T-helper 17 cell (primary cell): ENCODE measurements at regions not wholly inside any gene's neighbourhood (a gene's known extent, or its start where the extent isn't known, plus 50 kb on each side); places are given as distances from the start of the nearest gene placed in this dataset.
"Not testable (repeated sequence)": the region's sequence is repeated elsewhere in the genome, so short reads cannot be mapped to it uniquely, and the experiment has no call there.

Source experiments
- ATAC-seq: fragments of 150-1000 bp; cut with Tn5 transposase; 2 replicates; pipeline ENCODE4 v1.10.0; 2021; ENCODE audit warnings: mild to moderate bottlenecking, moderate library complexity
- DNase-seq, 3 donors: peaks; one replicate each; pipeline versions ENCODE4 v3.0.0 to v3.0.0-alpha.2; 2020 to 2021
- H3K9me3 ChIP-seq: one replicate; pipeline ENCODE4 v1.7.0; 2013; ENCODE audit warnings: low read length, mild to moderate bottlenecking; ENCODE audit not compliant: control insufficient read depth, poor library complexity, severe bottlenecking
- H3K27ac Mint-ChIP-seq: one replicate; pipeline ENCODE4 v1.8.0; 2022; ENCODE audit warnings: mild to moderate bottlenecking, moderate library complexity, mixed read lengths
- H3K27me3 Mint-ChIP-seq: one replicate; pipeline ENCODE4 v1.8.0; 2022; ENCODE audit warnings: mixed read lengths
- H3K36me3 Mint-ChIP-seq: one replicate; pipeline ENCODE4 v1.8.0; 2022; ENCODE audit warnings: low read depth, mixed read lengths
- H3K4me1 Mint-ChIP-seq: one replicate; pipeline ENCODE4 v1.8.0; 2022; ENCODE audit warnings: mild to moderate bottlenecking, mixed read lengths
- H3K4me3 Mint-ChIP-seq: one replicate; pipeline ENCODE4 v1.8.0; 2022; ENCODE audit warnings: mild to moderate bottlenecking, moderate library complexity, mixed read lengths

- Mint-ChIP-seq H3K27me3 (no peaks in the 10 kb centered on the region), H3K4me1 (no peaks in the 10 kb centered on the region), H3K27ac (no peak overlapping the region), H3K36me3 (no peaks in the 10 kb centered on the region), H3K4me3 (no peak overlapping the region)
- H3K9me3 ChIP-seq, result peaks cover 2% of the 10 kb centered on the region
- DNase-seq (no peak), ATAC-seq (no peak)
These were observed 820.5 kb downstream of the MCTP2 start for GRCh38 chr15:95051861-95052260.

- DNase-seq, result no peak
- Mint-ChIP-seq H3K4me3 (no peak overlapping the region), H3K27me3 (no peaks in the 10 kb centered on the region), H3K36me3 (no peaks in the 10 kb centered on the region), H3K27ac (no peak overlapping the region), H3K4me1 (no peaks in the 10 kb centered on the region)
- peaks cover 5% of the 10 kb centered on the region for H3K9me3 ChIP-seq
- ATAC-seq, result no peak
These were observed 828.1 kb downstream of the MCTP2 start for GRCh38 chr15:95059346-95059905.

DNA sequence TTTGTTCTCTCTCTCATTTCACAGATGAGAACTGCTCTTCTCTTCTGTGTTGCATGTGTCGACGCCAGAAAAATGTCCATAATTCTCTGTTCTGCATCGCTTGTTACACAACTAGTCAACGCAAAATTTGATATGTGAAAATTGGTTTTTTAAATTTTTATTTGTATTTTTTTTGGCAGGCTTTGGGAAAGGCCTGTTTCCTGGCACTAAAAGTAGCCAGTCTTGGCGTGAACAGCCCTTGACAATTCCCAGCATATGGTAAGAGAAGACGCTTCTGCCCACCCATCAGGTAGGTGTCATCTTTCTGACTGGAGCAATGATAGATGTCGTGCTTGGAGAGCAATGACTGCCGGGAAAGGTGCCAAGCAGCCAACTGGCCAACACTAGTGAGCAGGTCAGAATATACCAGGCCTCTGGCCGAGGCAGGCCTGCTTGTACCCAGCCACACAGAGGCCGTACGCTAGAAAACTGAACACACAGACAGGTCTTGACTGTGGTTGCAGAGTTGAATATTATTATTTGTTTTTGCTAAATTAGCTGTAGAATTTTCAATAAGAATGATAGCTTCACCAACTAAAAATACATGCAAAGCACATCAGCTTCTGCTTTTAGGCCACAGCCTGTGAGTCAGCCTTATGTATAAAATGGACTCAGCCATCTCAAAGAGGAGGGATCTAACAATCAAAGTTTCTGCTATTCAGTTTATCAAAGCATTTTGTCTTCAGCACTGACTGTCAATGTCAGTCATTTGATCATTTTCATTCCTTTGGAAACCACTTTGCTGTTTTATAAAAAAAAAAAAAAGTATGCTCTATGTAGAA is 837.5 kb downstream of the MCTP2 start:
- Mint-ChIP-seq H3K36me3 (no peaks in the 10 kb centered on the region), H3K4me1 (no peaks in the 10 kb centered on the region), H3K27me3 (no peaks in the 10 kb centered on the region), H3K27ac (no peak overlapping the region), H3K4me3 (no peak overlapping the region)
- no peak for ATAC-seq
- no peak for DNase-seq
- H3K9me3 ChIP-seq, result no peaks in the 10 kb centered on the region

DNA sequence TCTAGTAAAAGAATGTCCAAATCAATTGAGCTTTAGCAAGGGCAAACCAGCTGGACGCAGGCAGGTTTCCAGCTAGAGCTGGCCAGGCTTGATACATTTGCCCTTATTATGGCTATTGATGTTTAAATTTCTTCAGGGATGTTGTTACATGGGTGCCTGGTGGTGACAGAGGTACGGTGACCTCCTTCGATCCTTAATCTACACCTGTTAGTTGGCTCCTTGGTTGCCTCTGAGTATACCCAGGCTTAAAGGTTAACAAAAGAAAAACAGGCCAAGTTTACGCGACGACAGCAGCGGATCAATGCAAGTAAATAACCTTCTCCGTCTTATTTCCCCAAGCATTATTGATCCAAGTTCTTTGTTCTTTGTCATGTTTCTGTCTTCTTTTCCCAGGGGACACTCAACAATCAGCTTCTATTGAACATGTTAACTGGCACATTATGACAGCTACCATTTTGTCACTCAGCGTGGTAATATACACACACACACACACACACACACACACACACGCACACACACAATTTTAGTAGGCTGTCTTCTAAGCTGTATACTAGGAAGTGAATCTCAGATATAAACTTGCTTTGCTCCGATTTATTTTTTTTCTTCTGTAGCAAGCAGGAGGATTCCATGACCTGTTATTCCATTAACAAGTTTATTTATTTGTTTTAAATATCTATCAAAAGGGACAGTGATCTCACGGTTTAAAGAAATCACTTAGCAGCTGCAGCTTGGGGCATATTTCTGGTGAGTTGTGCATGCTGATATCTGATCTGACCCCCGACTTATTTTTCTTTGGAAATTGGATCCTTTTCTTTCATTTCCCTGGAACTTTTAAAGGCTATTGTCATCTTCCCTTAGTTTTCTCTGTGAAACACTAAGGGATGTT is 844.7 kb downstream of the MCTP2 start:
- Mint-ChIP-seq H3K36me3 (no peaks in the 10 kb centered on the region), H3K4me3 (no peak overlapping the region)
- ATAC-seq, result no peak

DNA sequence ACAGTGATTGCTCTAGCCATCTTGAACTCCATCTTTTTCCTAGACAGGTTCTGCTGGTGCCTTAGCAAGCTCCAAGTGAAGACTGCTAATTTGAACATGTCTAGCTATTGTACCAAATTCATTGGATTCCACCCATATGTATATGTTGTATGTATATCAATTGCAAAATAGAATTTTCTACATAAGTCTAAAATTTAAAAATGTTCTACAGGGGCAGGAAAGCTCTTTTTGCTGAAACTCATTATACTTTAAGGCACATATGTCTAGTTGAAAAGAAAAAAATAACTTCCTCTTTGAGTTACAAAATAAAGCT is 845.3 kb downstream of the MCTP2 start:
- H3K9me3 ChIP-seq, result no peaks in the 10 kb centered on the region
- no peak for DNase-seq
- Mint-ChIP-seq H3K36me3 (no peaks in the 10 kb centered on the region), H3K27ac (no peak overlapping the region), H3K4me1 (no peaks in the 10 kb centered on the region), H3K4me3 (no peak overlapping the region), H3K27me3 (no peaks in the 10 kb centered on the region)
- no peak for ATAC-seq

More for the DNA sequence above, 844.7 kb downstream of the MCTP2 start:
- Mint-ChIP-seq H3K4me1 (no peaks in the 10 kb centered on the region), H3K27me3 (no peaks in the 10 kb centered on the region), H3K27ac (no peak overlapping the region)
- no peaks in the 10 kb centered on the region for H3K9me3 ChIP-seq
- no peak for DNase-seq

DNA sequence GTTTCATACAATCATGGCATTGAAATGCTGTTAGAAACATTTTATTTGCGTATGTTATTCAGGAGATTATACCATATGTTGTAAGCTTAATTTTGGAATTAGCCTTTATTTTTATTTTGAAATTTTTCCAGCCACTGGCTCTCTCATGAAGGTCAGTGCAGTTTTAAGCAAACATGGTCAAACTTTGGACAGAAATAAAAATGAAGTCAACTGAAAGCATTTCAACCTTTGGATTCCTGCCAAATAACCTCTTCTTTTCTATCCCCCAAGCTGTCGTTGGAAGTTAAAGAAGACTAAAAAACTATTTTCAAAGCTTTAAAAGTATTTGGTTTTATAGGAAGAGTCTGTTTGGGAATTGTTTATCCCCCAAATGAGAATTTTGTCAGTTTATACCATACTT is 846.6 kb downstream of the MCTP2 start:
- Mint-ChIP-seq H3K4me1 (no peaks in the 10 kb centered on the region), H3K36me3 (no peaks in the 10 kb centered on the region), H3K27ac (no peak overlapping the region), H3K27me3 (no peaks in the 10 kb centered on the region), H3K4me3 (no peak overlapping the region)
- ATAC-seq, result no peak
- H3K9me3 ChIP-seq, result no peaks in the 10 kb centered on the region
- no peak for DNase-seq

GRCh38 chr15:95080228-95080627 is 848.9 kb downstream of the MCTP2 start:
- not testable (repeated sequence) for DNase-seq, H3K4me3 Mint-ChIP-seq, H3K27ac Mint-ChIP-seq, ATAC-seq, H3K27me3 Mint-ChIP-seq, H3K4me1 Mint-ChIP-seq, H3K9me3 ChIP-seq, H3K36me3 Mint-ChIP-seq

- no peak overlapping the region for H3K4me3 Mint-ChIP-seq
- no peaks in the 10 kb centered on the region for H3K9me3 ChIP-seq
- no peak for DNase-seq
- ATAC-seq, result no peak
- H3K27me3 Mint-ChIP-seq, result no peaks in the 10 kb centered on the region
- no peak overlapping the region for H3K27ac Mint-ChIP-seq
- H3K36me3 Mint-ChIP-seq, result no peaks in the 10 kb centered on the region
- H3K4me1 Mint-ChIP-seq, result no peaks in the 10 kb centered on the region
These were observed 853.7 kb downstream of the MCTP2 start for GRCh38 chr15:95085056-95085455.

- DNase-seq (no peak), ATAC-seq (no peak)
- Mint-ChIP-seq H3K27ac (no peak overlapping the region), H3K27me3 (no peaks in the 10 kb centered on the region), H3K36me3 (no peaks in the 10 kb centered on the region), H3K4me1 (no peaks in the 10 kb centered on the region), H3K4me3 (no peak overlapping the region)
- no peaks in the 10 kb centered on the region for H3K9me3 ChIP-seq
These were observed 855.3 kb downstream of the MCTP2 start for GRCh38 chr15:95086531-95087252.

DNA sequence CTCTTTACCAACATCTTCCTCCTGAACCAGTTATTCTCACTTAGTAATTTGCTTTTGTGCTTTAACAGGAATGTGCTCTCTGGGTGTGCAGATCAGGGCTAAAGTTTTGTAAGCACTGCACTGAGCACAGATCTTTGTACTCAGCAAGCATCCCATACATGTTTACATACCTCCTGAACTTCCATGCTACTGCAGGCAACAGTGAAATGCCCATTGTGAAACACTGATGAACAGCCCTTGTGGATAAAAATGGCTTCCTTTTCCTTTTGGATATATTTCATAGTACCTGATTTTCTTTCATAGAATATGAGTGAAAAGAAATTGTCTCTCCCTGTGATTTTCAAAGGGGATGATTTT is 855.9 kb downstream of the MCTP2 start:
- DNase-seq (no peak), ATAC-seq (no peak)
- no peak overlapping the region for H3K4me3 Mint-ChIP-seq
- no peaks in the 10 kb centered on the region for H3K9me3 ChIP-seq
- no peaks in the 10 kb centered on the region for H3K4me1 Mint-ChIP-seq
- H3K36me3 Mint-ChIP-seq, result no peaks in the 10 kb centered on the region
- H3K27ac Mint-ChIP-seq, result no peak overlapping the region
- H3K27me3 Mint-ChIP-seq, result no peaks in the 10 kb centered on the region

DNA sequence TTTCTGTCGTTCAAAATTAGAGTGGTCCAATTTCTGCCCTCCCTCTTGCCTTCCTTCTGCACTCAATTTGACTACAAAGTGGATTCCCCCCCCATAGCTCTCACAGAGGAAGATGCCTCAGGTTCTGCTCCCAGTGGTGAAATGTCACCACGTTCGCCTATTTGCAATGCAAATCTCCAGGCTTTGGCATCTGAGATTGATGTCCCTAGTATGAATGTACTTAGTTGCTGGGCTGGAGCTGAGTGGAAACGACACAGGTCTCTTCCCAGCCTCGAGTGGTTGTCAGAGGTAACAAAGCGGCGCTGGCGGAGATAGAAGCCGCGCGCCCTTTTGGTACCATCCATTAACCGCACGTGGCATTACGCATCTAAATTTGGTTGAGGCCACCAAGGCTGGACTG is 860.1 kb downstream of the MCTP2 start:
- H3K27me3 Mint-ChIP-seq, result no peaks in the 10 kb centered on the region
- ATAC-seq (no peak), DNase-seq (no peak)
- H3K4me3 Mint-ChIP-seq, result no peak overlapping the region
- H3K27ac Mint-ChIP-seq, result no peak overlapping the region
- H3K9me3 ChIP-seq, result no peaks in the 10 kb centered on the region
- H3K4me1 Mint-ChIP-seq, result no peaks in the 10 kb centered on the region
- H3K36me3 Mint-ChIP-seq, result no peaks in the 10 kb centered on the region

DNA sequence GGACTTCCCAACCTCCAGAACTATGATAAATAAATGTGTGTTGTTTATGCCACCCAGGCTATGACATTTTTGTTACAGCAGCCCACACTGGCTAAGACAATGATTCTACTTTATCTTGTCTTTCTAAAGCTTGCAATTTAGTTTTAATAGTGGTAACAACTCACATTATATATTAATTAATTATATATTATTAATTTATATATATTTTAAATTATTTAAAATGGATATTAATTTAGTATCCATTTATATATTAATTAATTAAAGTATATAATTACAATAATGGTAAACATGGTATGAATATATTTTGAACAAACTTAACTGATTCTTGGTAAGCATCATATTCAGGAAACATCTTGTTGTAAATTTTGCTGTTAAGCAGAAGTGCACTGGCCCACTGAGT is 863.9 kb downstream of the MCTP2 start:
- H3K4me1 Mint-ChIP-seq, result no peaks in the 10 kb centered on the region
- H3K4me3 Mint-ChIP-seq, result no peak overlapping the region
- H3K27me3 Mint-ChIP-seq, result no peaks in the 10 kb centered on the region
- H3K36me3 Mint-ChIP-seq, result no peaks in the 10 kb centered on the region
- ATAC-seq, result no peak
- no peak for DNase-seq
- H3K9me3 ChIP-seq, result no peaks in the 10 kb centered on the region
- no peak overlapping the region for H3K27ac Mint-ChIP-seq

DNA sequence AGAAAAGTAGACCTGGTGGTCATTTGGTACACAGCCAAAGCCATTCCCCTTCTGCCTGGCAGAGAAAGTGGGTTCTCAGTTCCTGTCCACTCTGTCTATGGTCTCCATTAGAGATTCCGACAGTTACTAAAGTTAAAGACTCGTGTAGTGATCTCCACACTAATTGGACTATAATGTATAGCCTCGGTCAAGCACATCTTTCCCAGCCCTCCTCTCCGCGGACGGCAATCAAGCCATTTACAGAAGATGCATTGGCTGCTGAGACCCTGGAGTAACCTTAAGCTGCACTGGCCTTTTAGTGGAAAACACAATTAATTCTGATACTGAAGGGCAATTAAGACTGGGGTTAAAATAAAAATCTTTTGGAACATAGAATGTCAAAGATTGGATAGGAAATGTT is 865.3 kb downstream of the MCTP2 start:
- DNase-seq, result no peak
- no peak overlapping the region for H3K4me3 Mint-ChIP-seq
- no peak for ATAC-seq

More for the DNA sequence above, 865.3 kb downstream of the MCTP2 start:
- no peaks in the 10 kb centered on the region for H3K4me1 Mint-ChIP-seq
- no peaks in the 10 kb centered on the region for H3K9me3 ChIP-seq
- no peaks in the 10 kb centered on the region for H3K36me3 Mint-ChIP-seq
- H3K27ac Mint-ChIP-seq, result no peak overlapping the region
- no peaks in the 10 kb centered on the region for H3K27me3 Mint-ChIP-seq
